ENCODE measurements at regions not wholly inside any gene's neighbourhood (a gene's known extent, or its start where the extent isn't known, plus 50 kb on each side); places are given as distances from the start of the nearest gene placed in this dataset.
"Not testable (repeated sequence)": the region's sequence is repeated elsewhere in the genome, so short reads cannot be mapped to it uniquely, and the experiment has no call there.

DNA sequence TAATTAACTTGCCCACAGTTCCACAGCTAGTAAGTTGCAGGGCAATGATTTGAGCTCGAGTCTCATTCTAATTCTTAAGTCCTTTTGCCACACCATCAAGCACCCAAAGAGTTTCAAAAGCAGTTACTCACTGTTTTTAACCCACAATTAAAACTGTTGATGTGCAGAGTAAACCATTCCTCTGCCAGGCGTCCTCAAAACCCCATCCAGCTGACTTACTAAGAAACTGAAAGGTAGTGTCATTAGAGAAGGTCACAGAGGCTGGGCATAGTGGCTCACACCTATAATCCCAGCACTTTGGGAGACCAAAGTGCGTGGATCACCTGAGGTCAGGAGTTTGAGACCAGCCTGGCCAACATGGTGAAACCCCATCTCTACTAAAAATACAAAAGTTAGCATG is 121.7 kb downstream of the CHIC2 start:
- H3K4me1 ChIP-seq, result no peaks in the 10 kb centered on the region
- peaks cover 0 to 13% (median 1%) of the 10 kb centered on the region in 4 donors for H3K9me3 ChIP-seq
- H3K27me3 ChIP-seq, result no peaks in the 10 kb centered on the region
- no peak overlapping the region for H3K27ac ChIP-seq
- 75 to 84% methylated on average over 3 of the region's 3 CpGs for WGBS, 2 donors
- DNase-seq (ENCODE audit: low spot score in 2 of 2), result no peak
- no peak for TF ChIP-seq POLR2A (IDR thresholded peaks at IDR 0.05)
- no peak for TF ChIP-seq EP300 (IDR thresholded peaks at IDR 0.05)
- TF ChIP-seq, protein P1, sequence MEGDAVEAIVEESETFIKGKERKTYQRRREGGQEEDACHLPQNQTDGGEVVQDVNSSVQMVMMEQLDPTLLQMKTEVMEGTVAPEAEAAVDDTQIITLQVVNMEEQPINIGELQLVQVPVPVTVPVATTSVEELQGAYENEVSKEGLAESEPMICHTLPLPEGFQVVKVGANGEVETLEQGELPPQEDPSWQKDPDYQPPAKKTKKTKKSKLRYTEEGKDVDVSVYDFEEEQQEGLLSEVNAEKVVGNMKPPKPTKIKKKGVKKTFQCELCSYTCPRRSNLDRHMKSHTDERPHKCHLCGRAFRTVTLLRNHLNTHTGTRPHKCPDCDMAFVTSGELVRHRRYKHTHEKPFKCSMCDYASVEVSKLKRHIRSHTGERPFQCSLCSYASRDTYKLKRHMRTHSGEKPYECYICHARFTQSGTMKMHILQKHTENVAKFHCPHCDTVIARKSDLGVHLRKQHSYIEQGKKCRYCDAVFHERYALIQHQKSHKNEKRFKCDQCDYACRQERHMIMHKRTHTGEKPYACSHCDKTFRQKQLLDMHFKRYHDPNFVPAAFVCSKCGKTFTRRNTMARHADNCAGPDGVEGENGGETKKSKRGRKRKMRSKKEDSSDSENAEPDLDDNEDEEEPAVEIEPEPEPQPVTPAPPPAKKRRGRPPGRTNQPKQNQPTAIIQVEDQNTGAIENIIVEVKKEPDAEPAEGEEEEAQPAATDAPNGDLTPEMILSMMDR (IDR thresholded peaks at IDR 0.05), result no peak
- H3K36me3 ChIP-seq, result no peaks in the 10 kb centered on the region
- no peak overlapping the region for H3K4me3 ChIP-seq

DNA sequence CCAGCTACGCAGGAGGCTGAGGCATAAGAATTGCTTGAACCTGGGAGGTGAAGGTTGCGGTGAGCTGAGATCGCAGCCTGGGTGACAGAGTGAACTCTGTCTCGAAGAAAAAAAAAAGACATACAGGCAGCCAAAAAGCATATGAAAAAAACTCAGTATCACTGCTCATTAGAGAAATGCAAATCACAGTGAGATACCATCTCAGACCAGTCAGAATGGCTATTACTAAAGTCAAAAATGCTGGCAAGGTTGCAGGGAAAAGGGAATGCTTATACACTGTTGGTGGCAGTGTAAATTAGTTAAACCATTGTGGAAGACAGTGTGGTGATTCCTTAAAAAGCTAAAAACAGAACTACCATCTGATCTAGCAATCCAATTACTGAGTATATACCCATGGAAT is 123.1 kb downstream of the CHIC2 start:
- H3K36me3 ChIP-seq, result no peaks in the 10 kb centered on the region
- peaks cover 0 to 13% (median 1%) of the 10 kb centered on the region in 4 donors for H3K9me3 ChIP-seq
- 94% methylated on average over 4 of the region's 4 CpGs for WGBS, 2 donors
- TF ChIP-seq, protein P1 (IDR thresholded peaks at IDR 0.05), result no peak
- TF ChIP-seq POLR2A (IDR thresholded peaks at IDR 0.05), result no peak
- TF ChIP-seq EP300 (IDR thresholded peaks at IDR 0.05), result no peak
- H3K4me3 ChIP-seq, result no peak overlapping the region
- H3K27me3 ChIP-seq, result no peaks in the 10 kb centered on the region
- no peak for DNase-seq (ENCODE audit: low spot score in 2 of 2)
- H3K27ac ChIP-seq, result no peak overlapping the region
- H3K4me1 ChIP-seq, result no peaks in the 10 kb centered on the region

DNA sequence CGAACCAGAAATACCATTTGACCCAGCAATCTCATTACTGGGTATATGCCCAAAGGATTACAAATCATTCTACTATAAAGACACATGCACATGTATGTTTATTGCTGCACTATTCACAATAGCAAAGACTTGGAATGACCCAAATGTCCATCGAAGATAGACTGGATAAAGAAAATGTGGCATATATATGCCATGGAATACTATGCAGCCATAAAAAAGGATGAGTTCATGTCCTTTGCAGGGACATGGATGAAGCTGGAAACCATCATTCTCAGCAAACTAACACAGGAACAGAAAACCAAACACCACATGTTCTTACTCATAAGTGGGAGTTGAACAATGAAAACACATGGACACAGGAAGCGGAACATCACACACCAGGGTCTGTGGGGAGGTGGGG is 124.5 kb downstream of the CHIC2 start:
- H3K27ac ChIP-seq, result not testable (repeated sequence)
- WGBS, 2 donors, result 93 to 99% methylated on average over 3 of the region's 3 CpGs

DNA sequence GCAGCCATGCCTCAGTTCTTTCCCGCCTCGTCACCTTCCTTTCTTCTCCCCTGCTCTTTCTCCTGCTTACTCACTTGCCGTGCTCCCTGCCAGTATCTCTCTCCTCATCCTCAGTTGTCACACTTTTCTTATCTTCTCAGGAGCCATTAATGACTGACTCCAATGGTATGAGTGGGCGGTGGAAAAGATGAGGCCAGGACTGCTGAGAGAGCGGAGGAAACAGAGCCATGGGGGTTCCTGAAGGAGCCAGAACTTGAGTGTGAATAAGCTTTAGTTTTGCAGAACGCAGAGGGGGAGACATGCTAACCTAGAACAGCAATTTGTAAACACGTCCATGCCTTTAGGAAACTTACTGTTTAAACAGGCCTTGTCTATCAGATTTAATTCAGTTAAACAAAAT is 126.5 kb downstream of the CHIC2 start:
- TF ChIP-seq POLR2A (IDR thresholded peaks at IDR 0.05) (no peak), EP300 (IDR thresholded peaks at IDR 0.05) (no peak)
- TF ChIP-seq, protein P1 (IDR thresholded peaks at IDR 0.05), result no peak
- Histone ChIP-seq H3K27ac (no peak overlapping the region), H3K4me3 (no peak overlapping the region), H3K9me3 (peaks cover 0 to 13% (median 1%) of the 10 kb centered on the region in 4 donors), H3K27me3 (no peaks in the 10 kb centered on the region), H3K36me3 (no peaks in the 10 kb centered on the region), H3K4me1 (no peaks in the 10 kb centered on the region)
- DNase-seq (ENCODE audit: low spot score in 2 of 2), result no peak
- WGBS, 2 donors, result 68 to 73% methylated on average over 7 of the region's 7 CpGs

More for the DNA sequence above, 124.5 kb downstream of the CHIC2 start:
- not testable (repeated sequence) for H3K4me3 ChIP-seq; H3K36me3 ChIP-seq; DNase-seq (ENCODE audit: low spot score in 2 of 2); H3K27me3 ChIP-seq; H3K4me1 ChIP-seq
- H3K9me3 ChIP-seq, result peaks cover 0 to 13% (median 1%) of the 10 kb centered on the region in 4 donors

DNA sequence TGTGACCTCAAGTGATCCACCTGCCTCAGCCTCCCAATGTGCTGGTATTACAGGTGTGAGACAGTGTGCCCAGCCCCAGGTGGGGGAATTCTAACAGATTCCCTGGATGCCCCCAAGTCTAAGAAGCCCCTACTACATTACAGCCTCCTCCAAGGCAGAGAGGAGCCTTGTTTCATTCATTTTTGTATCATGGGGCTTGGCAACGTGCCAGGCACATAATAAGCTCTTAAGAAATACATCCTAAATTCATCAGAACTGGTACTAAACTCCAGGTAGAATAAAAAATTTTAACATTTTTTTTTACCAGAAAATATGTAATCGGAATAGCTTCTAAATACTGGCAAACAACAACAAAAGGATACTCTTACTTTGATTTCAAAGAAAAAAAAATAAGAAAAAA is 127.1 kb downstream of the CHIC2 start:
- Histone ChIP-seq H3K36me3 (no peaks in the 10 kb centered on the region), H3K4me1 (no peaks in the 10 kb centered on the region), H3K27ac (no peak overlapping the region), H3K9me3 (peaks cover 0 to 13% (median 1%) of the 10 kb centered on the region in 4 donors), H3K4me3 (no peak overlapping the region), H3K27me3 (no peaks in the 10 kb centered on the region)
- TF ChIP-seq EP300 (IDR thresholded peaks at IDR 0.05) (no peak), POLR2A (IDR thresholded peaks at IDR 0.05) (no peak)
- TF ChIP-seq, protein P1 (IDR thresholded peaks at IDR 0.05), result no peak
- no peak for DNase-seq (ENCODE audit: low spot score in 2 of 2)
- 67 to 73% methylated on average over 2 of the region's 2 CpGs for WGBS, 2 donors

DNA sequence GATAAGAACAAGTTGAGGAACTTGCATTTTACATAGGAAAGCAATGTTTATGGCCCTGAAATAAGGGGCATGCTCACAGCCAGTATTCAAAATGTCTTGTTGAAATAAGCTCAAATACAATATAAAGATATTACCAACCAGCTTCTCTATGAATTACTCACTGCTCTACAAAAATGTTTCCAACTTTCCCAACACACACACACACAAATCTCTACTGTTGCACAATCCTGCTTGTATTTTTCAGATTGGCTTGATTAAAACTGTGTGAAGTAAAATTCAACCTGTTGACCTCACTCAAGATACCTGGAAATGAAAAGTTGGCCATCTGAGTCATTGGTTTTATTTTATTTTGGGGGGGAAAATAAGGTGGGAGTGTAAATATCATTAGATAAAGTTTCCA is 128.6 kb downstream of the CHIC2 start:
- DNase-seq (ENCODE audit: low spot score in 2 of 2), result no peak
- no peak overlapping the region for H3K27ac ChIP-seq
- H3K4me1 ChIP-seq, result no peaks in the 10 kb centered on the region
- H3K9me3 ChIP-seq, result peaks cover 0 to 13% (median 1%) of the 10 kb centered on the region in 4 donors
- no peaks in the 10 kb centered on the region for H3K36me3 ChIP-seq
- H3K27me3 ChIP-seq, result no peaks in the 10 kb centered on the region
- H3K4me3 ChIP-seq, result no peak overlapping the region
- TF ChIP-seq POLR2A (IDR thresholded peaks at IDR 0.05) (no peak), EP300 (IDR thresholded peaks at IDR 0.05) (no peak)
- TF ChIP-seq, protein P1 (IDR thresholded peaks at IDR 0.05), result no peak

All from tibial nerve (tissue), 4 donors.